Stimulated activated CD8-positive, alpha-beta memory T cell treated with anti-CD3 and anti-CD28 coated beads, Interleukin-15, amount 100 ng/mL, for 24 hours (primary cell): ENCODE measurements at regions not wholly inside any gene's neighbourhood (a gene's known extent, or its start where the extent isn't known, plus 50 kb on each side); places are given as distances from the start of the nearest gene placed in this dataset.

Experiments
- DNase-seq: peaks from one replicate; pipeline ENCODE4 v3.0.0-alpha.2; 2020; ENCODE audit warnings: low read depth

DNA sequence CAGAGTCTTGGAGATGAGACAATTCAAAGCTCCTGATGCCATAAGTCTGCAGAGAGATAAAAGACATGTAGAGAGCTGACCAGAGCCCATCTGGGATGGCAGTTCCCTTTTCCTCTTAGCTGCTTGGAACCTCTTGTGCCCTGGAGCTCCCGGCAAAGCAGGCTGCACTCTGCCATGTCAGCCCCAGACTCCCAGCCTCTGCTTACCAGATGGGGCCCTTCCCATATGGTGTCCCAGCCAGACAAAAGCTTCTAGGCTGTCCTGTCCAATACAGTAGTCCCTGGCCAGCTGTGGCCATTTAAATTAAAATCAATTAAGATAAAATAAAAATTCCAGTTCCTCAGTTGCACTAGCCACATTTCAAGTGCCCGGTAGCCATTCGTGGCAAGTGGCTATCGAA lies 303.9 kb downstream of the TTC6 start:
- no peak for DNase-seq

GRCh38 chr14:37900561-37900960 lies 305.1 kb downstream of the TTC6 start:
- no peak for DNase-seq

DNA sequence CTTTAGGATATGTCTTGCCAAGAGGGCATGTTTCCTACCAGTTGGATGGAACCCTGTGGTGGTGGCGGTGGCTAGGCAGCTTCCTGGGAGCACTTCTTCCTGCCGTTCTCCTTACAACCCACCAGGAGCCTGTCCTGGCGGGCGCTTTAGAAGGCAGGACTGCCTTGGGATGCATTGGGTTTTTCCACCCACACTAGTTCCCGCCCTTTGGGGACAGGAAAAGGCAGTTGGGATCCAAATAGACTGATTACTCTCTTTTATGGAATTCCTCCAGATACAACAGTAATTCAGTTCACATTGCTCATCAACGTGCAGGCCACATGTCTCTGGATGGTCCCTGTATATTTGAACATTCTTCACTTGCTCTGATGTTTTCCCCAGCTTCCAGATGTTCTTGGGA lies 305.7 kb upstream of the SSTR1 start:
- DNase-seq, result no peak

DNA sequence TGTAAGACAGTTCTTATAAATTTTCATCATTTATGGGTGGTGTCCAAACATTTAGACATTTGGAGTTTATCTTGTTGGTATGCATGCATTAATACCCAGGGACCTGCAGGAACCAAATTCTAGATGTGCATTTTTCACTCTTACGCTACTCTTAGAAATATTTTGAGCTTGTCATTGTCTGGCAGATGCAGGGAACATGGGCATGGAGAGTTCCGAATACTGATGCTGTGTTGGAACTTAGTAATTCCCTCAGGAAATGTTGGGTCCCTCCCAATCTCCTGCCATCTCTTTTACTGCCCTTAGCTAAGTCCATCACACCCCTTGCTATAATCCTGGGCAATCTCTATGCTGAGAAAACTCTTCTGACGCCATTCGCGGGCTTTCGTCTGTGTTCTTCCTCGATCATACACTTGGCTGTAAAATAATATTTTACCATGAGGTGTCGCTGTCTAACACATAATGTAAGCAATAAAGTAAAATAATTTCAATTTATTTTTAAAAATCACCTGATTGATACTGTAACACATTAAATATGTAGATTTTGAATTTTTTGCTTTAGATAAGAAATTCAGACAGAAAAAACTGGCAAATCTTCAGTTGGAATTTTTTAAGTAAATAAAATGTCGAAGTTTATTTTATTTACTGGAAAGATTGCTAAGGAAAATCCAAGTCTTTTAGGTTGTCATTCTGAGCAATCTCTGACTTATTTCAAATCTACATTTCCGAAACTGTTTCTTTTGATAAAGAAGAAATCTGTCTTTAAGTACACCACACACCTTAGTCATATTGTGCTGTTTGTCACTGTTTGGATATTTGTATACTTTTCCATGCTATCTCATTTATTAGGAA lies 304.1 kb upstream of the SSTR1 start:
- no peak for DNase-seq

DNA sequence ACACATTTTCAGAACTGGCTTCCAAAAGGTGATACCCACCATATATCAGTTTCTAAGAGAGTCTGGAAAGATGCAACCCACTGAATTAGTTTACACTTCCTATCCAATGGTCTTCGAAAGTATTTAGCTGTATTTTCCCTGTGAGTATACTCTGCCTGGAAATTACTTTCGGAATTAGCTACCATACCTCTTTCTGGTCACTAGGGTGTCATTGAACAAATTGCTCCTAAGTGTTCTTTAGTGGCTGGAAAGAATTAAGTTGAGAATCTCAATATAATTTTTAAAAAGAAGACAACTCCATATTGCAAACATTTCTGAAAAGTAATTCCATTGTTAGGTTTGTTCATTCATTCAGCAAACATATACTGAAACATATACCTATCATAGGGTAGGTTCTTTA lies 283.1 kb upstream of the SSTR1 start:
- DNase-seq, result no peak

- DNase-seq, result no peak
Measured at GRCh38 chr14:37932008-37932407, 275.7 kb upstream of the SSTR1 start.

GRCh38 chr14:37932481-37932880 lies 275.2 kb upstream of the SSTR1 start:
- no peak for DNase-seq

GRCh38 chr14:37936971-37937370 lies 270.7 kb upstream of the SSTR1 start:
- DNase-seq, result no peak

- no peak for DNase-seq
Measured at GRCh38 chr14:37939442-37940028, 268.2 kb upstream of the SSTR1 start.

GRCh38 chr14:37945959-37946358 lies 261.7 kb upstream of the SSTR1 start:
- DNase-seq, result no peak

GRCh38 chr14:37946819-37947218 lies 260.9 kb upstream of the SSTR1 start:
- DNase-seq, result no peak

DNA sequence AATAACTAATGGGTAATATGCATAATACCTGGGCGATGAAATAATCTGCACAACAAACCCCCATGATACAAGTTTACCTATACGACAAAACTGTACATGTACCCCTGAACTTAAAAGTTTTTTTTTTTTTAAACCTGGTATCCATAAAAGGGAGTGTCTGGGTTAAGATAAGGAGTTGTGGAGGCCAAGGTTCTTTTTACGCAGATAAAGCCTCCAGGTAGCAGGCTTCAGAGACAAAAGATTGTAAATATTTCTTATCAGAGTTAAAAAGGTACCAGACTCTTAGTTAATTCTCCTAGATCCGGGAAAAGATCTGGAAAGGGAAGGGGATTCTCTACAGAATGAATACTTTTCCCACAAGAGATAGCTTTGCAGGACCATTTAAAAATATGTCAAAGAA lies 259.4 kb upstream of the SSTR1 start:
- no peak for DNase-seq

- no peak for DNase-seq
Measured at GRCh38 chr14:37968664-37969240, 239.0 kb upstream of the SSTR1 start.

GRCh38 chr14:37969511-37969979 lies 238.2 kb upstream of the SSTR1 start:
- DNase-seq, result no peak

DNA sequence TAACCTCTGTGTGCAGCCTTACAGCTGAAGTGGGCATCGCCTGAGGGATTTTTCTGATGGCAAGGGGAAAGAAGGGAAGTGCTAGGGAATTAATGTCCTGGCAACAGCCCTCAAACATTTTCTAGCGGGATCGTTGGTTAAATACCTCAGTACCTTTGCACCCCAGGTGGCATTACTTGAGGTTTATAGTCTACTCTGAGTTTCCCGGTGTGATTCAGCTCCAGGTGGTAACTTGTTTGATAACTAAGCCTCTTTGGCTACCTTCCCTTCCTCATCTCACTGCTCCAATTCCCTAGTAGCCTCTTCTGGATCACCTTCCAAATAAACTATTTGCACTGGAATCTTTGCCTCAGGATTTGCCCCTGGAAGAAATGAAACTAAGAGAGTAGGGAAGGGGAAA lies 237.0 kb upstream of the SSTR1 start:
- DNase-seq, result no peak

GRCh38 chr14:37972941-37973887 lies 234.5 kb upstream of the SSTR1 start:
- no peak for DNase-seq

GRCh38 chr14:37974421-37974820 lies 233.3 kb upstream of the SSTR1 start:
- no peak for DNase-seq

GRCh38 chr14:37977481-37977880 lies 230.2 kb upstream of the SSTR1 start:
- no peak for DNase-seq

DNA sequence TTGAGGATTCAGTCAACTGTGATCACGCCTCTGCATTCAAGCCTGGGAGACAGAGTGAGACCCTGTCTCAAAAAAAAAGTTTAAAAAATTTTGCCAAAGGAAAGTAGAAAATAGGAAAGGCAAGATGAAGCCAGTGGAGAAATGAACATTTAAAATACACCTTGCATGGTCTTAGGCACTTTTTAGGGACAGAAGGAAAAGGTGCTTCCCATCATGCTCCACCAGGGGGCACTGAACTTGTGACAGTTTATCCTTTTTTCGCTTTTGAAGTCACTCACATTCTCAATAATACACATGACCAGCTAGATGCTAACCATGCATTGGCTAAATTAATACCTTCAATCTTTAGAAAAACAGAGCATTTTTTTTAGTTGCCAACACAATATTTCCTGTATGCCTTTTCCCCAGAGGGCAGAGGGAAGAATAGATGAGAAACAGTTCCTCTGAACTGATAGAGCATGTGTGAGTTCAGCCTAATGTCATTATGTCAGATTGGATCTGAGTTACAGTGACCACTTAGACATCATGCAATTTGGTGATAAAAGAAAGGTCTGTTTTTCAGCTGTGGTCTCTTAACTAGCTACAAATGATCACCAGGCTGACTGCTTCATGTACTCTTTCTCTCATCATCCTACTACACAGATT lies 221.8 kb upstream of the SSTR1 start:
- DNase-seq, result no peak

- no peak for DNase-seq
Measured at GRCh38 chr14:37988472-37988871, 219.2 kb upstream of the SSTR1 start.

GRCh38 chr14:37991027-37991426 lies 216.7 kb upstream of the SSTR1 start:
- no peak for DNase-seq

DNA sequence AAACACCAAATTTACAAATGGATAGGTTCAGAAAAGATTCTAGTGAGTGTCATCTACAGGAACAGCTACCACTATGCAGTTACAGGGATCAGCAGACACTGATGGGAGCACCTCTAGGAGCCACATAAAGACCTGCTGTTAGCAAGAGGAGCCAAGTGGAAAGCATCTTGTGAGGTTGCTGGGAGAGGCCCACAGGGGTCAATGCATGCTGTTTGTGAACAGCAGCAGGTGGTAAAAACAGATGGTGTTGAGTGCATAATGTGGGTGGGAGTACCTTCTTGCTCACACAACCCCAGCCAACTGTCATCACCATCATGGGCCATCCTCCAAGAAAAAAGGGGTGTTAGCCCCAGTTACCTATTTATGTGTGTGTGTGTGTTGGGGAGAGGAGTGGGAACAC lies 215.2 kb upstream of the SSTR1 start:
- no peak for DNase-seq
